PC-3 (cell line): ENCODE measurements at regions not wholly inside any gene's neighbourhood (a gene's known extent, or its start where the extent isn't known, plus 50 kb on each side); places are given as distances from the start of the nearest gene placed in this dataset.

ENCODE experiments used
- ATAC-seq: fragments of 200-7000 bp; cut with Tn5 transposase; 2 replicates; pipeline ENCODE4 v1.9.1; 2020; ENCODE audit warnings: mild to moderate bottlenecking, moderate library complexity
- BruUV-seq: library from RNA; stranded (reverse); fragments of 400-500 nt; replicated peaks from 2 replicates; lab custom pipeline; 2021; lab: Mats Ljungman, UMichigan
- CTCF ChIA-PET: fragments of 300-600 bp; sonication (Branson Sonifier 250); formaldehyde crosslinking; loops from one replicate; lab custom pipeline; 2022; ENCODE audit warnings: antibody characterized with exemption; lab: Charles Lee
- POLR2A ChIA-PET: fragments of 300-600 bp; sonication (Branson Sonifier 250); formaldehyde crosslinking; loops from one replicate; lab custom pipeline; 2022; ENCODE audit warnings: antibody characterized with exemption; ENCODE audit not compliant: unreplicated experiment; lab: Charles Lee
- DNase-seq: peaks from one replicate; pipeline ENCODE4 v3.0.0-alpha.2; 2015
- H2AFZ ChIP-seq: fragments of 300-600 bp; sonication (generic); 2 replicates; pipeline ENCODE4 v1.6.0; 2016; ENCODE audit warnings: antibody characterized with exemption, low read length
- H3F3A ChIP-seq: fragments of 300-600 bp; sonication (generic); one replicate; pipeline ENCODE4 v1.6.0; 2017; ENCODE audit warnings: antibody characterized with exemption, low read length, control low read depth, mild to moderate bottlenecking; ENCODE audit not compliant: unreplicated experiment
- H3K27ac ChIP-seq: fragments of 300-600 bp; sonication (generic); 2 replicates; pipeline ENCODE4 v1.5.1; 2016; ENCODE audit warnings: mild to moderate bottlenecking, low read length
- H3K27me3 ChIP-seq: fragments of 300-600 bp; sonication (generic); 2 replicates; pipeline ENCODE4 v1.6.1; 2016; ENCODE audit warnings: low read length, mixed read lengths
- H3K36me3 ChIP-seq: fragments of 300-600 bp; sonication (generic); 2 replicates; pipeline ENCODE4 v1.6.1; 2016; ENCODE audit warnings: low read depth, mixed run types, low read length, mixed read lengths
- H3K4me1 ChIP-seq: fragments of 300-600 bp; sonication (generic); 2 replicates; pipeline ENCODE4 v1.5.1; 2016; ENCODE audit warnings: low read length; ENCODE audit not compliant: insufficient read depth
- H3K4me2 ChIP-seq: fragments of 300-600 bp; sonication (generic); 2 replicates; pipeline ENCODE4 v1.6.0; 2016; ENCODE audit warnings: low read length
- H3K4me3 ChIP-seq: fragments of 300-600 bp; sonication (generic); 2 replicates; pipeline ENCODE4 v1.5.1; 2016; ENCODE audit warnings: mild to moderate bottlenecking, low read length, mixed read lengths
- H3K79me2 ChIP-seq: fragments of 300-600 bp; sonication (generic); 2 replicates; pipeline ENCODE4 v1.6.1; 2017; ENCODE audit warnings: low read length, mixed read lengths
- H3K9ac ChIP-seq: fragments of 300-600 bp; sonication (generic); 2 replicates; pipeline ENCODE4 v1.6.0; 2016; ENCODE audit warnings: mild to moderate bottlenecking, low read length
- H3K9me2 ChIP-seq: fragments of 300-600 bp; sonication (generic); replicated peaks from 2 replicates; pipeline ENCODE4 v1.6.1; 2016; ENCODE audit warnings: mixed run types, low read length, mixed read lengths
- H3K9me3 ChIP-seq: fragments of 300-600 bp; sonication (generic); 2 replicates; pipeline ENCODE4 v1.6.1; 2016; ENCODE audit warnings: low read length, mixed read lengths
- H4K20me1 ChIP-seq: fragments of 300-600 bp; sonication (generic); 2 replicates; pipeline ENCODE4 v1.6.1; 2016; ENCODE audit warnings: low read length, mixed read lengths
- CTCF ChIP-seq: fragments of 300-600 bp; sonication (generic); conservative IDR thresholded peaks from 2 replicates; pipeline ENCODE4 v1.5.1; 2017; ENCODE audit warnings: antibody characterized with exemption, low read depth, mild to moderate bottlenecking, low read length
- EZH2 ChIP-seq: fragments of 300-600 bp; sonication (generic); IDR thresholded peaks from one replicate; pipeline ENCODE4 v1.6.1; 2017; ENCODE audit warnings: antibody characterized with exemption, mild to moderate bottlenecking, low read length; ENCODE audit not compliant: unreplicated experiment
- EZH2phosphoT487 ChIP-seq: fragments of 300-600 bp; sonication (generic); IDR thresholded peaks from 2 replicates; pipeline ENCODE4 v1.6.1; 2018; ENCODE audit warnings: mild to moderate bottlenecking, antibody characterized with exemption, low read length, borderline replicate concordance
- intact Hi-C: fragments of 100-400 bp; cut with micrococcal nuclease; formaldehyde crosslinking; loops from 2 replicates; pipeline ENCODE4 v1.9.0; 2023

- intact Hi-C loops = no loop called here
- H3K27ac ChIP-seq = no peak overlapping the region
- TF ChIP-seq EZH2 (no peak), CTCF (no peak), EZH2phosphoT487 (no peak)
- H3K4me1 ChIP-seq = no peaks in the 10 kb centered on the region
- CTCF ChIA-PET = no interaction called here
- no peak overlapping the region for H3K9ac ChIP-seq
- H3K9me3 ChIP-seq = peaks cover 9% of the 10 kb centered on the region; the same call in 1 of the 2 replicates
- H3K9me2 ChIP-seq = no peaks in the 10 kb centered on the region
- ATAC-seq (no peak), DNase-seq (no peak)
- H4K20me1 ChIP-seq = no peaks in the 10 kb centered on the region
- no peak overlapping the region for H2AFZ ChIP-seq
- H3K4me3 ChIP-seq = no peak overlapping the region
- H3F3A ChIP-seq = no peaks in the 10 kb centered on the region
- POLR2A ChIA-PET = no interaction called here
- no peak overlapping the region for H3K4me2 ChIP-seq
- H3K79me2 ChIP-seq = no peaks in the 10 kb centered on the region
- BruUV-seq = no TSS peak
- no peaks in the 10 kb centered on the region; the same call in 1 of the 2 replicates for H3K36me3 ChIP-seq
- H3K27me3 ChIP-seq = no peaks in the 10 kb centered on the region
Observed at GRCh38 chr6:156030053-156030452, 574.4 kb upstream of the NOX3 start.

- no peaks in the 10 kb centered on the region for H3K27me3 ChIP-seq
- no peak overlapping the region for H3K27ac ChIP-seq
- DNase-seq (no peak), ATAC-seq (no peak)
- H3K4me3 ChIP-seq = no peak overlapping the region
- no peak overlapping the region for H2AFZ ChIP-seq
- BruUV-seq = no TSS peak
- no peaks in the 10 kb centered on the region for H3K79me2 ChIP-seq
- TF ChIP-seq EZH2phosphoT487 (no peak), CTCF (no peak), EZH2 (no peak)
- intact Hi-C loops = no loop called here
- H4K20me1 ChIP-seq = no peaks in the 10 kb centered on the region
- H3K9me2 ChIP-seq = no peaks in the 10 kb centered on the region
- H3K4me1 ChIP-seq = no peaks in the 10 kb centered on the region
- POLR2A ChIA-PET = no interaction called here
- H3K36me3 ChIP-seq = no peaks in the 10 kb centered on the region; the same call in 1 of the 2 replicates
- CTCF ChIA-PET = no interaction called here
- no peaks in the 10 kb centered on the region for H3F3A ChIP-seq
- H3K4me2 ChIP-seq = no peak overlapping the region
- no peak overlapping the region for H3K9ac ChIP-seq
- peaks cover 9% of the 10 kb centered on the region; the same call in 1 of the 2 replicates for H3K9me3 ChIP-seq
Observed at GRCh38 chr6:156029286-156029985, 573.8 kb upstream of the NOX3 start.
